ENCODE measurements at regions not wholly inside any gene's neighbourhood (a gene's known extent, or its start where the extent isn't known, plus 50 kb on each side); places are given as distances from the start of the nearest gene placed in this dataset.
A peak's percentile ranks its signal among the peaks of the same experiment; 100 is the strongest.

DNA sequence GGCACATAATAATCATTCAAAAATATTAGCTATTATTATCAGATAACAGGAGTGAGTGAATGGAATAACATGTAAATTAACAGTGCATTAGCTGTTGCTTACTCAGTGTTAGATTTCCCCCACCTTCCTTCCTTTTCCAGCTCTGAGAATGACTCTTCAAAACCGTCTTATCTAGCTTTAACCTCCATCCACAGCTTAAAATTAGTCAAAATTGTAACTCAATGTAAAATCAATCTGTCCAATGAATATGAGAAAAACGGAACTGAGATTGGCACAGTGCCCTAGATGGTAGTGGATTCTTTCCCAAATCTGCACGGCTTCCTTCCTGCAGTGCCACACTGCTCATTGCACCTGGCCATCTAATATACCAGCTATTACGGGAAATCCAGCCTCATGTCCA is 156.8 kb upstream of the BDNF start:
- no peak for DNase-seq

DNA sequence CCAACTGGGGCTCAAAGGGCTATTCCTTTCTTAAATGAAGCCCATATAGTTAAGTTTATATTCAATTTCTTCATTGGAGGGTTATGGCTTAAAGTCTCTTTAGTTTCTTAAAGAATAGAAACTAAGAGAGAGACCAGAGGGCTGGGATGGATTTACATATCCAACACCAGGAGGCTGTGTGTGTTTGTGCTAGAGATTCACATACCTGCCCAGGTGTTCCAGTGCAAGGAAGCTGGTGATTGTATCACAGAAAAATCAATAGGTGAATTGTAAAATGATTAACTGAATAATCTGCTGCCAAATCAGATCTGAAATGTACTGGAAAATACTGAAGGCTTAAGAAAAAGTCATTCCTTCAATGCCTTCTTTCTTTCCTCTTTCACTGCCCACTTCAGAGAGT is 148.2 kb upstream of the BDNF start:
- DNase-seq, result no peak

DNA sequence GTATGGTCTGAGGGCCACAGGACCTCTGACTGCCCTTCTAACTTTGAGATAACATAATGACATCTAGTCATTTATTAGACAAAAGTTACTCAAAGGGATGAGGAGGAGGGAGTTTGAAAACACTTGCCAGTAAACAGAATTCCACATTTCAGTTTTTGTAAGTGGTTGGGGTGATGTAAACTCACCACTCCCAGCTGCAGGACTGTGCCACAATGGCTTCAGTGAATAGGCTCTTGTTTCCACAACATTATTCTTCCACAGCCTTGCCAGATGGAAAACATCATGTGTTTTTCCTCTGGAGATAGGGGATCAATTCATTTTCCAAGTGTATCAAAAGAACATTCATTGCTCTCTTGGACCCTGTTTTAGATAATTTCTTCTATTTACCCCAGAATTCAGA is 147.2 kb upstream of the BDNF start:
- no peak for DNase-seq

DNA sequence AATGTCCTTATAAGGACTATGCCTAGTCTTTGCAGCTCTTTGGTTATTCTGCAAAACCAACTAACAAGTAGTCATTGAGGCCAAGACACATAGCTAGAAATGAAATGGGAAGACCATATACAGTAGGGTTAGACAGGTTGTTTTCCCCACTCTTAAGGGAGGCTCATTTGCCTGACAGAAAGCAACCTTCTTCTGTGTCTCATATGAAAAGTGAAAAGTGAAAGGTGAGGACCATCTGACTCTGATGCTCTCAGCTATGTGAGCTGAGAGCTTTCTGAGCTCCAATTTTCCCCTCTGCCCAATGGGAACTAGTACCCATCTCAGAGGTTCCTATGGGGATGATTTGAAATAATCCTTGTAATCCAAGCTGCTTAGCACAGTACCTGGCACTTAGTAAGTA is 142.0 kb upstream of the BDNF start:
- DNase-seq, result no peak

DNA sequence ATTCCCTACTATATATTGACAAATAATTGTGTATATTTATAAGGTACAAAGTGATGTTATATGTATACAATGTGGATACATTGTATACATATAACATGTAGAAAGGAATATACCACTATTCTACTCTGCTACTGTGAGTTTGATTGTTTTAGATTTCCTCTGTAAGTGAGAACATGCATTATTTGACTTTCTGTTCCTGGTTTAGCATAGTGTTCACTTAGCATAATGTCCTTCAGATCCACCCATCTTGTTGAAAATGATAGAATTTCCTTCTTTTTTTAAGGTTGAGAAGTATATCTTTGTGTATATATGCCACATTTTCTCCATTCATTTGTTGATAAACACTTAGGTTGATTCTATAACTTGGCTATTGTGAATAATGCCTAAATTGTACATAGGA is 140.8 kb upstream of the BDNF start:
- DNase-seq, result no peak

DNA sequence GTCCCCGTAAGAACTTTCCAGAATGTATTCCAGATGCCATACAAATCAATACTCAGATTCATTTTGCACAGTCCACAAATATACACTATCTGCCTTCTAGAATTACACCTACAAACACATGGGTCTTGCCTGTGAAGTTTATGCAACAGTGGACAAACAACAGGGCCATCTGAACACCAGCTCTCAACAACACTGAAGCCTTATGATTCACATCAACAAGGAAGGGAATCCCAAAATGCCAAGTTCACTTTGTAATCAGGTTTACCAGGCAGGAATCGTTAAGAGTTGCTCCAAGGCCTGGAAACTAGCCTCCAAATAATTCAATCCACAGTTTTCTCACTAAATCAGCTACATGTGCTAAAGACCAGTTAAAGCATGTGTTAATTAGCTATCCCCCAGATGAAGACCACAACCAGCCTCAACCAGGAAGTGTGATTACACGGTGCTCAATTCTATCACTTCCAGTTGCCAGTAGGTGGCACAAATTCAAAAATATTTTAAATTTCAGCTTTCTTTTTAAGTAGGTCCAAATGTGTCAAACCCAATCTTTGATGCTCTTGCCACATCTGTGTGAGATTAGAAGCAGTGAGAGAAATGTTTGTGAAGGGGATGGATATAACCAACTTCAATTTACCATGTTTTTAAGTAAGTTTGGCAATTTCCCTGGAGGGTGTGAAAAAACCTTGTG is 139.1 kb upstream of the BDNF start:
- peak; percentile 13 for DNase-seq

DNA sequence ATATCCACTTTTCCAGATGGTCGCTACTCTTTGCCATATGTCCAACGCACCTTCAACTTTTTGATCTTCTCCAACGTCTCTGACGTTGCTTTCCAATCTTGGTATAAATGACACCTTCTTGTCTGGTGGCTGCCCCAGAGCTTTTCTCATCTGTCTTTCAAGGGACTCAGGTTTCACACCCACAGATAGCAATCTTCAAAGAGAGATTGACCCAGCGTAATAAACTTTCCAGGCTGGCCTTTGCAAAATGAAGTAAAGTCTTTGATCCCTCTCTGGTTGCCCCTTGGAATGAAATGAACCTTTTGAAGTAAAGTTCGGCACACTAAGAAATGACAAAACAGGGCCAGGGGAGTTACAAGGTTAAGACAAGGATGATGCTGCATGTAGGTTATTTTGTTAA is 138.4 kb upstream of the BDNF start:
- no peak for DNase-seq

DNA sequence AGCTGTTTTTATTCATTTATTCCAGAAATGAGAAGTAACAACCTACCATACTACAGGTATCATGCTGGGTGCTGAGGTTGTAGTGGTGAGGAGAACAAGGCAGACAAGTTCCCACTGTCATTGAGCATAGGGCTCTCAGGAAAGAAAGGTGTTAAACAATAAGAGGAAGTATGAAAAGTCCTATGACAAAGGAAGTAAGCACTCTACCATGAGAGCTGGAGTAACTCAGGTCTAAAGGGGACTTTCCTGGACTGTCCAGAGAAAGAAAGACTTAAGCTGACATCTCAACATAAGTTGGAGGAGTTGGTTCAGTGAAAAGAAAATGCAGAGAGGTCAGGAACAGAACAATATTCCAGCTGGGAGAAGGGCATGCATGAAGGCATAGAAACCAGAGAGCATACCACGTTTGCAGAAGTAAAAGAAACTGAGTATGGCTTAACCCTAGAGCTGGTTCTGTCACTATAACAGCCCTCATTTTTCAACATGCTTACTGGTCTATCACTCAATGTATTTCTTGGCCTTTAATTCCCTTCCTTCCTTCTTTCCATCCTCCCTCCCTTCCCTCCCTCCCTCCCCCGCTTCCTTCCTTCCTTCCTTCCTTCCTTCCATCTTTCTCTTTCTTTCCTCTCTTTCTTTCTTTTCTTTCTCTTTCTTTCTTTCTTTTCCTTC is 137.8 kb upstream of the BDNF start:
- DNase-seq, result no peak

DNA sequence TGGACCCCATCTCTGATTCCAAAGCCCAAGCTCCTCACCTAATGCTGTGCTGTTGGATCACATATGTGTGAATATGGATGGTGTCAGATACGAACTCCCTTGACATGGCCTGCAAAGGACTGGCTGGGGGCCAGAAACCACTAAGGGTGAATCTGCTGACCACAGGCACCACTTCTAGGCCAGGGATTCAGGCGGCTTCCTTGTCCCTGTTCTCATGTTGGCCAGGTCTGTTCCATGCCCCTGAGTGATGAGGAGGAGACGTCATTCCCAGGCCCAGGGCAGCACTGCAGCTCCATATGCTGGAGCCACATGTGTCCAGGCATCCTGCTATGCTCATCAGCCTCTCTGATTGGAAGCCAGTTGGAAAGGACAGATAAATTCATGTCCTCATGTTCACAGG is 130.0 kb upstream of the BDNF start:
- DNase-seq, result no peak

DNA sequence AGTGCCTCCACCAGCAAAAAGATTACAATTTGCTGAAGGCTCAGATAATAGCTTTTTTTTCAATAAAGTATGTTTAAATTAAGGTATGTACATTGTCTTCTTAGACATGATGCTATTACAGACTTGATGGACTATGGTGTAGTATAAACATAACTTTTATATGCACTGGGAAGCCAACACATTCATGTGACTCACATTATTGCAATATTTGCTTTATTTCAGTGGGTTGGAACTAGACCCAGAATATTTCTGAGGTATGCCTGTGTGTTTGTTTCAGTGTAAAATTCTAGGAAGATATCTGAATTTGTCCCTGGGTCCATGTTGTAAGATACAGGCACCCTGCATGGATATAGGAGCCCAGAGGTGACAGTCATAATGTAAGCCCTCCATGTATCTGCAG is 120.0 kb upstream of the BDNF start:
- no peak for DNase-seq

DNA sequence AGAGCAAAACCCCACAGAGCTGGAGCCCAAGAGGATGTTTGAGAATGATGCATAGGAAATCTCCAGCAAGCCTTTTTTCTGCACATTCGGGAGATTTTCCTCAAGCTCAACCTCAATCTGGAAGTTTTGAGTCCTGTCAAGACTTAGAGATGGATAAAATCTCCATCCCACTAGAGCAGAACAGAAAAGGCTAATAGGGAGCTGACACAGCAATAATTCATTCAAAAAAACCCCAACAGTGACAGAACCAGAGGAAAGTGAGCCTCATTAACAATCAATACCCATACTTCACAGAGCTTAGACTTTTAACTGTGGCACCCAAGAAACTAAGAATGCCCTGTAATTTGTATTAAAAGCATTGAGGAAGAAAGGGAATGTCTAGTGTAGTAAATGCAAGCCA is 115.9 kb upstream of the BDNF start:
- no peak for DNase-seq

DNA sequence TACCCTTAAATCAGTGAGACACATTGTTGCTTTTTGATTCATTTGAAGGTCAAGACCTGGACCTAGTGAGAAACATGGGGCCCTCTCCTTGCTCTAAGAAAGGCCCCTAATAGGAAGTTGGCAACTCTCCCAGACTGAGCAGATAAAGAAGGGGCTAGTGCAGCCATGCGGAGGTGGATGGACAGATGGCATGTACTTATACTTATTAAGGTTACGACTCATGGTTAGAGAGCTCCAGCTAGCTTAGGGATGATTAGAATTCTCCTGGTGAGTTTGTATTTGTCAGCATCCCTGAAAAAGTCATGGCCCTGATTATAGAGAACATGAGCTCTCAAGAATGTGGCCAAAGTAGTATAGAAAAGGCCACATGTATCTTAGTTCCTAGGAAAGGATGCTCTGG is 112.1 kb upstream of the BDNF start:
- DNase-seq, result peak; percentile 68

DNA sequence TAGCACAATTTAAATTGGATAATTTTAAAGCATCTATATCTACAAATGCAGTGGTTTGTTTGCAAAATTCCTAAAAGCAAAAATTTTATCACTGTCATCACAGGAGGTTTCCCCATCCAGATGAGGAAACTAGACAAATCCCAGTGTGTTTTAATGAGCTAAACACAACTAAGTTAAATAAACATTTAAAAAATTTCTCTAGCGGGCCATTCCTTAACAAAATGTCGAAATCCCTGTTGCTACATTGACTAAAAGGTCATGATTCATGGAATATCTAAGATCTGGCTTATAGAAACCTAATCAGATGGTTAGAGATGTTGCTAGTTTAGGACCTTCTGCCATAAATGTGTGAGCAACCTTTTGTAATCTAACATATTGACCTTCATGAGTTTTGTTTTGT is 107.3 kb upstream of the BDNF start:
- no peak for DNase-seq

DNA sequence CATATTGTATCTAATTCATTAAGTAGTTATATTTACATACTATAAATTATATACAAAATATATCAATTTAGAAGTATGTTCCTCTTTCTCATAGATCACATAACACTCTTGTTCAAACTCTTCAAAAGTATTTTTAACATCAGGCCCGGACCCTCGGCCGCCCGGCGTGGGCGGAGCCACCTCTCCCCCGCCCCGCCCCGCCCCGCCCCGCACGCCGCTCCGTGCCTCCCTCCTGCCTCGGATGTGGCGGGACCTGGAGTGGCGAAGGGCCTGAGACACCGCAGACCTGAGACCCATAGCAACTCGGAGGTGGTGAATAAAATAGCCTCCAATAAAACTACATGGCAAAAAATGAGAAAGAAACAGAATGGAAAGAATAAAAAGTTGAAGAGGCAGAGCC is 105.9 kb upstream of the BDNF start:
- no peak for DNase-seq

DNA sequence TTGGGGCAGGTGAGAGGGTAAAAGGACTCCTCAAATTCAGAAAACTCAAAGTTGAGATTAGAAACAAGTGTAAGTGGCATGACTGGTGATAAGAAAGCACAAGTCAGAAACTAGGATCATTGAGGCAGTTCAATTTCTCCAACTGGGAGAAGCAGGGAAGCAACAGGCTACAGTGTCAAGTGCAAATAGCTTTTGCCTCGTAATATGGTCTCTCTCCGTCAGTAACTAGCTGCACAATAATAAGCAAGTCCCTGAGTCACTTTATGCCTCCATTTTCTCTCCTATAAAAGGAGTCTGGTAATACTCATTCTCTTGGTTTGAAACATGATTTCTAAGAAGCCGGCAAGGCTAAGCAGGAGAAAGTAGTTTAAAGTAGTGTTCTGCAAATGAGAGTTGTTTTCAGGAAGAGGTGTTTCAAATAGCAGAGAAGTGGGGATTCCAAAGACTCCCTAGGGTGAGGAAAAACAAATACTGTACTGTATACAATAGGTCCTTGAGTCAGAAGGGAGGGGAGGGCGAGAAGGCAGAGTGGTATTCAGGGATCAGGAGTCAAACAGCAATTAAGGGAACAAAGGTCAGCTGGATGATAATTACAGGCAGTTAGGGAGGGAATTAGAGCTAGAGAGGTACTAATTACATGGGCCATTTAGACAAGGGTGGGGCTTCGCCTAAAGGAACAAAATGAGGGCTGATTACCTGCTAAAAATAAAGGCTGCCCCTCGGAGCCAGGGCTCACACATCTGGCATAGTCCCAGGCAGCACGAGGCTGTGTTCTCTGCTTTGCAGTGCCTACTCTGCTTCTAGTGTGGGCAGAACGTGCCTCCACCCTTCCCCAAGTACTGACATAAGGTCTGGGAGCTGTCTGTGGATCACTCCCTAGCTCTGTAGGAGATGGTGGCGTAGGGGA is 96.0 kb upstream of the BDNF start:
- DNase-seq, result peak; percentile 100

DNA sequence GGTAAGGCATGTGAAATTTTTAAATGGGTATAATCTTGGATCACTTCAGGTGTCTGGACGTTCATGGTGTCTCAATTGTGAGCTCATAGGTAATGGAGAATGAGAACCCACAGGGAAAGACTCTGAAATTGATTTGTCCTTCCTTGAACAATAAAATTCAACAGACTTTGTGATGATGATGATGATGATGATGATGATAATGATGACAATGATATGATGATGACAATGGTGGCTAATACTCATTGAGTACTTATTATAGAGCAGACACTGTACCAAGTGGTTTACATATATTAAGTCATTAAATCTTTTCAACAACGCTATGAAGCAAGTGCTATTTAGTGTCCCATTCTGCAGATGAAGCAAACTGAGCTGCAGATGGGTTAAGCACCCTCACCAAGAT is 86.6 kb upstream of the BDNF start:
- no peak for DNase-seq

DNA sequence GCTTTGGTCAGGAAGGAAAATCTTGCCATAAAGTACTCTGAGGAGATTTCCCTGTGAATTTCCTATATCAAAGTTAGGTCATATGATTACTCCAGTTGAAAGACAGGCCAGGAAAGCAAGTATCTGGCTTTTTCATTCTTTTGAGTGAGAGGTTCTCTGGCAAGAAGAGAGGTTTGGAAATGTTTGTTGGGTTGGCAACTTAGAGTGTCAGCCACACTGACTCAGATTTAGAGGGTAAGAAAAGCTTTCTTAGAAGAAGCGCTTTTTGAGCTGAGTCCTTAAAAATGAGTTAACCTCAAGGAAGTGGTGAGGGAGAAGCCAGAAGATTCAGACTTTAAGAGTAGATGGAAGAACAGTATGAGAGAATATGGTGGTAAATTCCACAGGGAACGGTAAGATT is 86.1 kb upstream of the BDNF start:
- no peak for DNase-seq

DNA sequence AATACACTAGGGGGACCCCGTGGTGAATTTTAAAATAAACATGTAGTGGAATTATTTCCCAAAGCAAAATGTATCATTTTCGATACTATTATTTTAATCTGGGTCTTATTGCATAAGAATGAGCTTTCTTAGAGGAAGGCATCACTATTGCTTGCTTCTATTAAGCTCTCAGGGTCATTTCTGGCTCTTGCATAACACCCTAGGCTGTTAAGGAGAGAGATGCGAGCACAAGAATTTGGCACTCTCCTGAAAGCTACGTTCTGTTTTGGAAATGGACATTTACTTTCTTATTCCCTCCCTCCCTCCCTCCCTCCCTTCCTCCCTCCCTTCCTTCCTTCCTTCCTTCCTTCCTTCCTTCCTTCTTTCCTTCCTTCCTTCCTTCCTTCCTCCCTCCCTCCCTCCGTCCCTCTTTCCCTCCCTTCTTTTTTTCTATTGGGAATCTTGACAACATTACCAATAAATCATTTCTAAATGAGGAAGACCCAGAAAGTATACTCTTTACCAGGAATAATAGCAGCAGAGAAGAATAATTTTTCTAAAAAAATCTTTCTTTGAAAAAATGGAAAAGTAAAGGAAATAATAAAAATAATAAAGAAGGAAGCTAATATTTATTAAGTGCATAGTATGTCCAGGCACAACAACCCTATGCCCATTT is 83.6 kb upstream of the BDNF start:
- DNase-seq, result no peak

DNA sequence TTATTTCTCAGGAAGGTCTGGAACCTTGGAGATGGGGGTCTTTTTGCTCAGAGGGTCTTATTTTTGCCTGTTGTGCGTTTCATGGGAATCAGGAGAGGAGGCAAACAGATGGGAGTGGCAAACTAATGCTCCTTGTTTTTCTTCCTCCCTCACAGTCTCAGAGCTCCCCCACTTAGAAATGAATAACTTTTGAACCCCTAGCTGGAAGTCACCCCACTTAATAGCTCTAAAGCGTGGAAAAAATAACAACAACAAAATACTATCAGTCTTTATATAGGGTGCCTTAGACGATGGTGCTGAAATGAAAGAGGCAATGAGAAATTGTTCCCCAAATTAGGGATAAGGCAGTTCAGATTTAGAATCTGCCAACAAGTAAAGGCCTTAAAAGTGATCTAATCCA is 76.8 kb upstream of the BDNF start:
- no peak for DNase-seq

DNA sequence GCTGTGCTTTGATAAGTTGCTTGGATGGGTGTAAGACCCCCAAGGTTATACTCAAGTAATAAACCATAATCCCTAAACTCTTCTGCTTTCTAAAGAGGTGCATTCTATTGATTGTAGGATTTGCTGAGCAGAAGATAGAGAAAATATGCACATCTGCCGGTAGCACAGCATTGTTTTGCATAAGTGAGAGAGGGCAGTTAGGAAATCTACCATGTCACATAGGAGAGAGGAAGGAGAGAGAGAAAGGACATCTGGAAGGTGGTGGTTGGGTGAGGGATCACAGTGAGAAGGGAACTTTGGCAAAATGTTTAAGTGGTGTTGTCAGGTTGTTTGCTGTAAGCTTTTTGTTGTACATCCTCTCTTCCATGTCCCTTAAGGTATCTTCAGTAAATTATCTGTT is 73.6 kb upstream of the BDNF start:
- DNase-seq, result no peak

DNA sequence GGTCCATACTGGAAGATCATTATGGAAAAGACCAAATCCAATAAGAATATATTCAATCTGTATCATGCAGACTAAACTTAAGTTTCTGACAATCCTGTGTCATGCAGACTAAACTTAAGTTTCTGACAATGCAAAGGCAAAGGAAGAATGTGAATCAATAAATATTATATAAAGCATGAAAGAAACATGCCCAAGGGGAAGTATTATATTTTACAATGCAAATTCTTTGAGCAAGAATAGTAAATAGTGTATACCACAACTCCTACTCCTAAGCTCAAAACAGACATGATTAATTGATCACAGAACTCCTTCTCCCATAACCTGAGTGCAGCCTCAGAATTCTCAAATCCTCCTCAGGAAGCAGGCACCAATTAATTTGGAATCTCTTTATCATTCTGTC is 71.3 kb upstream of the BDNF start:
- DNase-seq, result no peak

DNA sequence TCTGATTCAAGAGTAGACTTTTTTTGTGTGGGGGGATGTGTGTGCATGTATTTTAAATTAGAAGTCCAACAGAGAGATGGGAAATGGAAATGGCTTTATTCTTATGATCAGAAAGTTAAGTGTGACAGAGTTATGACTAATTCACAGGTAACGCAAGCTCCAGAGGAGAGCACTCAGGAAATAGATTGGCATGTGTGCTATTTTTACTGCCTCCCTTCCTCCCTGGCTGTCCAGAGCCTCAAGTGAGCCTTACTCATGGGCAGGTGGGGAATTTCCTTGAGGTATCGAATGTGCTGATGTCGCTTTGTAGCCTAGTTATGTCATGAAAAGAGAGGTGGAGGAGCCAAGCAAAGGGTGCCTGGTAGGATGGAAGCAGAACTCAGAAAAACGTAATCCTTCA is 70.3 kb upstream of the BDNF start:
- no peak for DNase-seq

DNA sequence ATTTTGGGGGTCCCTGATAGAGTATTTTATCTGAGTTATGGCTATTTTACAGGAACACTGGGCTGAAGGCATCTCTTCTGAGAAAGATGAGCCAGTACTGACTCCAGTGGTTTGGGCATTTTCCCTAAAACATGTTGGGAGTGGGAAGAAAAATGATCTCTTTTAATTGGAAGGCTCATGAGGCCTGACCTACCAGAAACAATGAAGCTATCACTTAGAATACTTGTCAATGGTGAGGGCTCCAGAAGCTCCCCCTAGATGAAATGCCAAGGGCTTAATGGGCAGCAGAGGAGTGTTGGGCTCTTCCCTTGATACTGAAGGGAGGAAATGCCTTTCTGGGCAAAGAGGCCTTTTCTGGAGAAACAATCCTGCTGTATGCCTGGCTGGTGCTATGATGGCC is 63.5 kb upstream of the BDNF start:
- no peak for DNase-seq

DNA sequence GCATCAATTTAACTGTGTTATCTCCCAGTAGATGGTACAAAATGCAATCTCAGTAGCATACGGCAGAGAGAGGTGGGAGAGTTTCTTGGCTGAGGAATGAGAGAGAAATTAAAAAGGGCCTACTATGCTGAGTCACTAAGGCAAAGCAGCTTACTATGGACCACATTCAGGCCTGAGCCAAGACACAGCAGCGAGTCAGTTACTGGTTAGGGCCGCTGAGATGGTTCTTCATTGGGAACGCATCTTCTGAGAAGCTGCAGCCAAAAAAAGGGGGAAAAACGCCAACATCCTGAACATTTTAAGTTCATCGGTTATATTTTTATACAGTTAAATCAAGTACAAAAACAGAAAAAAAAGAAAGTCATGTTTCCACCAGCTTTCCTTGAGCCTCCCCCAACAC is 61.1 kb upstream of the BDNF start:
- no peak for DNase-seq
